ENCODE measurements at regions not wholly inside any gene's neighbourhood (a gene's known extent, or its start where the extent isn't known, plus 50 kb on each side); places are given as distances from the start of the nearest gene placed in this dataset.

- DNase-seq = no peak
- no peak for ATAC-seq
- in situ Hi-C loops (cut with MboI; ENCODE audit: low sequenced_read_pairs in 4 of 4) = no loop called here
- Histone ChIP-seq H3K27ac (no peak overlapping the region), H3K9me3 (no peaks in the 10 kb centered on the region), H3K36me3 (no peaks in the 10 kb centered on the region), H3K4me3 (no peak overlapping the region), H3K4me1 (no peaks in the 10 kb centered on the region), H3K27me3 (no peaks in the 10 kb centered on the region)
- intact Hi-C loops (cut with DNase I; ENCODE audit: low total_unique reads) = no loop called here
- TF ChIP-seq CTCF (IDR thresholded peaks at IDR 0.05 in 4 of 5, conservative IDR thresholded peaks at IDR 0.05 in 1 of 5) (no peak), POLR2A (IDR thresholded peaks at IDR 0.05) (no peak)
These were observed 367.2 kb upstream of the B3GALT2 start for GRCh38 chr1:193553564-193553963.

- intact Hi-C loops (cut with DNase I; ENCODE audit: low total_unique reads) (no loop called here), in situ Hi-C loops (cut with MboI; ENCODE audit: low sequenced_read_pairs in 4 of 4) (no loop called here)
- DNase-seq (no peak), ATAC-seq (no peak)
- Histone ChIP-seq H3K27me3 (no peaks in the 10 kb centered on the region), H3K27ac (no peak overlapping the region), H3K9me3 (no peaks in the 10 kb centered on the region), H3K4me1 (no peaks in the 10 kb centered on the region), H3K4me3 (no peak overlapping the region), H3K36me3 (no peaks in the 10 kb centered on the region)
- TF ChIP-seq CTCF (IDR thresholded peaks at IDR 0.05 in 4 of 5, conservative IDR thresholded peaks at IDR 0.05 in 1 of 5) (no peak), POLR2A (IDR thresholded peaks at IDR 0.05) (no peak)
These were observed 365.9 kb upstream of the B3GALT2 start for GRCh38 chr1:193552274-193552673.

GRCh38 chr1:193549081-193549480 is 362.7 kb upstream of the B3GALT2 start:
- no peak overlapping the region for H3K27ac ChIP-seq
- intact Hi-C loops (cut with DNase I; ENCODE audit: low total_unique reads) (no loop called here), in situ Hi-C loops (cut with MboI; ENCODE audit: low sequenced_read_pairs in 4 of 4) (no loop called here)
- H3K36me3 ChIP-seq = no peaks in the 10 kb centered on the region
- ATAC-seq = no peak
- no peaks in the 10 kb centered on the region for H3K9me3 ChIP-seq
- no peak for DNase-seq
- H3K4me3 ChIP-seq = no peak overlapping the region
- no peaks in the 10 kb centered on the region for H3K4me1 ChIP-seq
- H3K27me3 ChIP-seq = no peaks in the 10 kb centered on the region
- TF ChIP-seq POLR2A (IDR thresholded peaks at IDR 0.05) = no peak
- no peak for TF ChIP-seq CTCF (IDR thresholded peaks at IDR 0.05 in 4 of 5, conservative IDR thresholded peaks at IDR 0.05 in 1 of 5)

- in situ Hi-C loops (cut with MboI; ENCODE audit: low sequenced_read_pairs in 4 of 4) (no loop called here), intact Hi-C loops (cut with DNase I; ENCODE audit: low total_unique reads) (no loop called here)
- Histone ChIP-seq H3K27ac (no peak overlapping the region), H3K27me3 (no peaks in the 10 kb centered on the region), H3K9me3 (no peaks in the 10 kb centered on the region), H3K4me3 (no peak overlapping the region), H3K4me1 (no peaks in the 10 kb centered on the region), H3K36me3 (no peaks in the 10 kb centered on the region)
- TF ChIP-seq POLR2A (IDR thresholded peaks at IDR 0.05) = no peak
- TF ChIP-seq CTCF (IDR thresholded peaks at IDR 0.05 in 4 of 5, conservative IDR thresholded peaks at IDR 0.05 in 1 of 5) = no peak
- DNase-seq = no peak
- no peak for ATAC-seq
These were observed 358.8 kb upstream of the B3GALT2 start for GRCh38 chr1:193545171-193545570.

GRCh38 chr1:193543259-193543658 is 356.8 kb upstream of the B3GALT2 start:
- DNase-seq (no peak), ATAC-seq (no peak)
- no peak overlapping the region for H3K4me3 ChIP-seq
- no peak for TF ChIP-seq POLR2A (IDR thresholded peaks at IDR 0.05)
- TF ChIP-seq CTCF (IDR thresholded peaks at IDR 0.05 in 4 of 5, conservative IDR thresholded peaks at IDR 0.05 in 1 of 5) = no peak
- in situ Hi-C loops (cut with MboI; ENCODE audit: low sequenced_read_pairs in 4 of 4) = no loop called here
- H3K27ac ChIP-seq = no peak overlapping the region
- no peaks in the 10 kb centered on the region for H3K36me3 ChIP-seq
- no peaks in the 10 kb centered on the region for H3K4me1 ChIP-seq
- no peaks in the 10 kb centered on the region for H3K27me3 ChIP-seq
- intact Hi-C loops (cut with DNase I; ENCODE audit: low total_unique reads) = no loop called here
- no peaks in the 10 kb centered on the region for H3K9me3 ChIP-seq
